ENCODE measurements at regions not wholly inside any gene's neighbourhood (a gene's known extent, or its start where the extent isn't known, plus 50 kb on each side); places are given as distances from the start of the nearest gene placed in this dataset.

DNA sequence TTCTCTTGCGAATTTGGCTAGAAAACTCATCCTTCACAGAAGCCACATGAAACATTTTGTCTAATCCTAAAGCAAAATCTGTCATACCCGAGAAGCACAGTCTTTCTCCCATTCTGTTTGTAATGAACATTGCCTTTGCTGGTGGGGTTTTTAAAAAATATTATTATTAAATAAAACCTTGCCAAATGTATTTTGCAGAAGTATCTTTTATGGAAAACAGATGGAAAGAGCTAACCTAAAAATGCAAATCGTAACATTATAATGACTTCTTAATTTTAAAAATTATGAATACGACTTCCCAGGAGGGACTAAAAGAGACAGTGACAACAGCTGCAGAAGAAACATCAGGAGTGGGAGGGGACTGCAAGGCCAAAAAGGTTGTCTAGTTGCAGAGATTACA lies 246.3 kb upstream of the TAS2R1 start:
- Histone ChIP-seq H3K4me3 (ENCODE audit: insufficient read depth, low read depth, low read length) (no peak overlapping the region), H2BK20ac (ENCODE audit: low read depth, low read length) (no peak overlapping the region), H3K18ac (ENCODE audit: low read depth, low read length) (no peak overlapping the region), H3K79me1 (ENCODE audit: low read depth in 1 of 2, low read length in 2 of 2) (no peaks in the 10 kb centered on the region), H2BK120ac (ENCODE audit: low read depth, low read length) (no peak overlapping the region), H4K8ac (ENCODE audit: low read depth in 2 of 2, low read length in 2 of 2) (no peak overlapping the region), H3K4me2 (ENCODE audit: low read depth, low read length) (no peak overlapping the region), H2BK15ac (ENCODE audit: low read depth, low read length) (no peak overlapping the region), H3K9me3 (ENCODE audit: control insufficient read depth, insufficient read depth, low read length) (no peaks in the 10 kb centered on the region), H3K27ac (ENCODE audit: insufficient read depth, low read length) (no peak overlapping the region), H3K36me3 (ENCODE audit: control insufficient read depth, insufficient read depth, low read length) (no peaks in the 10 kb centered on the region), H3K56ac (ENCODE audit: extremely low read depth, insufficient read depth, low read length) (no peak overlapping the region), H2AK9ac (replicated peaks; ENCODE audit: low read depth, low read length, poor library complexity) (no peak overlapping the region), H3K9me1 (ENCODE audit: insufficient read depth, low read length) (no peaks in the 10 kb centered on the region), H3K4ac (ENCODE audit: low read depth, low read length) (no peak overlapping the region), H2BK5ac (ENCODE audit: low read depth, low read length, poor library complexity, severe bottlenecking) (no peak overlapping the region), H2AK5ac (ENCODE audit: low read depth, low read length) (no peak overlapping the region), H4K5ac (ENCODE audit: low read depth, low read length) (no peak overlapping the region), H2AFZ (replicated peaks; ENCODE audit: low read length, poor library complexity) (no peak overlapping the region), H4K91ac (ENCODE audit: insufficient read depth, low read depth, low read length) (no peak overlapping the region), H3K23ac (ENCODE audit: low read depth, low read length) (no peak overlapping the region), H3K9ac (ENCODE audit: low read depth, low read length) (no peak overlapping the region), H4K20me1 (ENCODE audit: insufficient read depth, low read length) (no peaks in the 10 kb centered on the region), H3K27me3 (ENCODE audit: control insufficient read depth, insufficient read depth, low read length) (no peaks in the 10 kb centered on the region), H3K14ac (replicated peaks; ENCODE audit: low read depth, low read length) (no peak overlapping the region), H3K4me1 (ENCODE audit: control insufficient read depth, insufficient read depth, low read length) (no peaks in the 10 kb centered on the region)
- whole genome bisulfite sequencing, 2 experiments (ENCODE audit: extremely low coverage in 2 of 2, insufficient read length in 1 of 2) = no CpG with 5 or more reads among the region's 4 CpGs
- intact Hi-C loops (cut with micrococcal nuclease) = no loop called here
- no TSS peak for BruUV-seq (replicated peaks)
- in situ Hi-C loops (cut with MboI; ENCODE audit: low sequenced_read_pairs) = no loop called here
- ChIA-PET CTCF (interaction anchor here (0.6 kb wide), 1 partner anchor 13 kb away, joined by 3 read pairs; no protein-coding TSS in a partner anchor), POLR2A (ENCODE audit: unreplicated experiment) (no interaction called here)
- TF ChIP-seq RFX5 (IDR thresholded peaks at IDR 0.05; ENCODE audit: low read depth, low read length) = no peak
- TF ChIP-seq MAZ (IDR thresholded peaks at IDR 0.05; ENCODE audit: borderline replicate concordance, low read depth, low read length) = no peak
- no peak for TF ChIP-seq RAD21 (IDR thresholded peaks at IDR 0.05; ENCODE audit: low read length)
- no peak for TF ChIP-seq CTCF (conservative IDR thresholded peaks at IDR 0.05; ENCODE audit: low read depth, low read length)
- TF ChIP-seq CHD1 (IDR thresholded peaks at IDR 0.05; ENCODE audit: low read depth, low read length) = no peak
- TF ChIP-seq FOS (IDR thresholded peaks at IDR 0.05; ENCODE audit: low read depth, low read length) = no peak
- TF ChIP-seq ELK1 (IDR thresholded peaks at IDR 0.05; ENCODE audit: borderline replicate concordance, low read depth, low read length) = no peak
- no peak for TF ChIP-seq SMC3 (IDR thresholded peaks at IDR 0.05; ENCODE audit: low read depth, low read length)
- TF ChIP-seq RCOR1 (IDR thresholded peaks at IDR 0.05; ENCODE audit: insufficient replicate concordance, low read length) = no peak
- no peak for TF ChIP-seq POLR2A (IDR thresholded peaks at IDR 0.05; ENCODE audit: low read depth, low read length)
- TF ChIP-seq MXI1 (IDR thresholded peaks at IDR 0.05; ENCODE audit: borderline replicate concordance, low read depth, low read length) = no peak
- no peak for TF ChIP-seq CEBPB (IDR thresholded peaks at IDR 0.05; ENCODE audit: low read depth, low read length)
- no peak for TF ChIP-seq BHLHE40 (IDR thresholded peaks at IDR 0.05; ENCODE audit: low read depth, low read length)
- TF ChIP-seq, protein P1, sequence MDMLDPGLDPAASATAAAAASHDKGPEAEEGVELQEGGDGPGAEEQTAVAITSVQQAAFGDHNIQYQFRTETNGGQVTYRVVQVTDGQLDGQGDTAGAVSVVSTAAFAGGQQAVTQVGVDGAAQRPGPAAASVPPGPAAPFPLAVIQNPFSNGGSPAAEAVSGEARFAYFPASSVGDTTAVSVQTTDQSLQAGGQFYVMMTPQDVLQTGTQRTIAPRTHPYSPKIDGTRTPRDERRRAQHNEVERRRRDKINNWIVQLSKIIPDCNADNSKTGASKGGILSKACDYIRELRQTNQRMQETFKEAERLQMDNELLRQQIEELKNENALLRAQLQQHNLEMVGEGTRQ (IDR thresholded peaks at IDR 0.05; ENCODE audit: low read depth, low read length) = no peak
- dilution Hi-C loops (cut with HindIII; ENCODE audit: low sequenced_read_pairs, unreplicated experiment) = no loop called here
- DNase-seq (no peak), ATAC-seq (ENCODE audit: low read depth) (no peak)

All from IMR-90 (cell line).